HEK293T (cell line): ENCODE measurements at regions not wholly inside any gene's neighbourhood (a gene's known extent, or its start where the extent isn't known, plus 50 kb on each side); places are given as distances from the start of the nearest gene placed in this dataset.
A peak's percentile ranks its signal among the peaks of the same experiment; 100 is the strongest.

ENCODE experiments used
- CTCF ChIA-PET: fragments of 350-600 bp; formaldehyde crosslinking; extraction: SDS; loops from one replicate; lab custom pipeline; 2021; ENCODE audit warnings: antibody characterized with exemption, inconsistent platforms; lab: Yijun Ruan, JAX
- POLR2A ChIA-PET: fragments of 350-600 bp; formaldehyde crosslinking; extraction: SDS; loops from one replicate; lab custom pipeline; 2020; ENCODE audit warnings: antibody characterized with exemption, inconsistent platforms; lab: Yijun Ruan, JAX
- DNase-seq: peaks from one replicate; pipeline ENCODE4 v3.0.0; 2012; ENCODE audit warnings: mixed read lengths; ENCODE audit errors: extremely low spot score
- ARNT ChIP-seq: fragments of 450-650 bp; IDR thresholded peaks from 2 replicates; pipeline ENCODE4 v1.6.1; 2017; ENCODE audit warnings: mild to moderate bottlenecking
- BHLHE40 ChIP-seq: fragments of 450-650 bp; IDR thresholded peaks from 2 replicates; pipeline ENCODE4 v1.6.1; 2016; ENCODE audit warnings: mild to moderate bottlenecking, moderate library complexity, borderline replicate concordance
- CTBP1 ChIP-seq: fragments of 450-650 bp; IDR thresholded peaks from 2 replicates; pipeline ENCODE4 v1.6.1; 2016; ENCODE audit warnings: borderline replicate concordance
- ELF4 ChIP-seq: fragments of 450-650 bp; IDR thresholded peaks from 2 replicates; pipeline ENCODE4 v1.6.1; 2017; ENCODE audit warnings: antibody characterized with exemption
- FOXA1 ChIP-seq: fragments of 450-650 bp; IDR thresholded peaks from 2 replicates; pipeline ENCODE4 v1.6.1; 2016; ENCODE audit warnings: mild to moderate bottlenecking
- FOXK2 ChIP-seq: fragments of 450-650 bp; IDR thresholded peaks from 2 replicates; pipeline ENCODE4 v1.6.1; 2016; ENCODE audit warnings: mild to moderate bottlenecking
- FOXM1 ChIP-seq: fragments of 450-650 bp; IDR thresholded peaks from 2 replicates; pipeline ENCODE4 v1.6.1; 2017; ENCODE audit warnings: mild to moderate bottlenecking, borderline replicate concordance
- HDGF ChIP-seq: fragments of 450-650 bp; IDR thresholded peaks from 2 replicates; pipeline ENCODE4 v1.6.1; 2017; ENCODE audit warnings: antibody characterized with exemption, borderline replicate concordance
- L3MBTL2 ChIP-seq: fragments of 450-650 bp; conservative IDR thresholded peaks from 2 replicates; pipeline ENCODE4 v1.6.1; 2016; ENCODE audit warnings: mild to moderate bottlenecking
- LEF1 ChIP-seq: fragments of 450-650 bp; IDR thresholded peaks from 2 replicates; pipeline ENCODE4 v1.6.1; 2017; ENCODE audit warnings: mild to moderate bottlenecking, borderline replicate concordance
- NFRKB ChIP-seq: fragments of 450-650 bp; IDR thresholded peaks from 2 replicates; pipeline ENCODE4 v1.6.1; 2016; ENCODE audit warnings: mild to moderate bottlenecking, moderate library complexity
- SP1 ChIP-seq: fragments of 450-650 bp; IDR thresholded peaks from 2 replicates; pipeline ENCODE4 v1.6.1; 2017
- SUZ12 ChIP-seq: fragments of 450-650 bp; IDR thresholded peaks from 2 replicates; pipeline ENCODE4 v1.6.1; 2016; ENCODE audit warnings: mild to moderate bottlenecking
- TARDBP ChIP-seq: fragments of 450-650 bp; IDR thresholded peaks from 2 replicates; pipeline ENCODE4 v1.6.1; 2016
- ZNF384 ChIP-seq: fragments of 450-650 bp; IDR thresholded peaks from 2 replicates; pipeline ENCODE4 v1.6.1; 2016
- TF ChIP-seq, protein P1 (sequence below): fragments of 450-650 bp; IDR thresholded peaks from 2 replicates; pipeline ENCODE4 v1.6.1; 2016

DNA sequence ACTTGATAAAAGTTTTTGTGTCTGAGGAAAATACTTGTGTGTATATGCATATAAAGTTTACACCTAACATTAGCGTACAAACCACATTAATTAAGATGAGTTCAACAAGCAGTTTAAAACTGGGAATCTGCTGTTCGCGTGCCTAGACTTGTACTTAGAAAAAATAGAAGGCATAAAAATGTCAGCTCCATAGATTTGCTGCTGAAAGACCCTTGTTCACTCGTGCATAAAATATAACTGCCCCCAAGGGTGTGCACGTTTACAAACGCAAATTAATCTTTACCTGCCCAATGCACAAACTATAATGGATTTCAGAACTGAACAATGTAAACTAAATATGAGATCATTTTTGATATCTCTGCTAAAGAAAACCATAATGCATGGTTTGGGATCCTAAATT, 392.3 kb upstream of the ADGRL2 start:
- TF ChIP-seq CTBP1 (peak; percentile 22; the same call in 1 of the 2 replicates), ZNF384 (peak; percentile 39; the same call in 1 of the 2 replicates), FOXA1 (no peak), ARNT (peak; percentile 90), BHLHE40 (peak; percentile 43; the same call in 1 of the 2 replicates), FOXK2 (no peak), SUZ12 (no peak)
- TF ChIP-seq, protein P1, sequence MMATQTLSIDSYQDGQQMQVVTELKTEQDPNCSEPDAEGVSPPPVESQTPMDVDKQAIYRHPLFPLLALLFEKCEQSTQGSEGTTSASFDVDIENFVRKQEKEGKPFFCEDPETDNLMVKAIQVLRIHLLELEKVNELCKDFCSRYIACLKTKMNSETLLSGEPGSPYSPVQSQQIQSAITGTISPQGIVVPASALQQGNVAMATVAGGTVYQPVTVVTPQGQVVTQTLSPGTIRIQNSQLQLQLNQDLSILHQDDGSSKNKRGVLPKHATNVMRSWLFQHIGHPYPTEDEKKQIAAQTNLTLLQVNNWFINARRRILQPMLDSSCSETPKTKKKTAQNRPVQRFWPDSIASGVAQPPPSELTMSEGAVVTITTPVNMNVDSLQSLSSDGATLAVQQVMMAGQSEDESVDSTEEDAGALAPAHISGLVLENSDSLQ: peak; percentile 81
- DNase-seq: no peak
- ChIA-PET CTCF (interaction anchor here (0.5 to 0.9 kb wide), 3 partner anchors 142 to 903 kb away, joined by 3 to 6 read pairs (median 3); no protein-coding TSS in a partner anchor), POLR2A (interaction anchor here (1.5 kb wide), 1 partner anchor 392 kb away, joined by 3 read pairs; the partner anchor contains the start of gene ADGRL2)

DNA sequence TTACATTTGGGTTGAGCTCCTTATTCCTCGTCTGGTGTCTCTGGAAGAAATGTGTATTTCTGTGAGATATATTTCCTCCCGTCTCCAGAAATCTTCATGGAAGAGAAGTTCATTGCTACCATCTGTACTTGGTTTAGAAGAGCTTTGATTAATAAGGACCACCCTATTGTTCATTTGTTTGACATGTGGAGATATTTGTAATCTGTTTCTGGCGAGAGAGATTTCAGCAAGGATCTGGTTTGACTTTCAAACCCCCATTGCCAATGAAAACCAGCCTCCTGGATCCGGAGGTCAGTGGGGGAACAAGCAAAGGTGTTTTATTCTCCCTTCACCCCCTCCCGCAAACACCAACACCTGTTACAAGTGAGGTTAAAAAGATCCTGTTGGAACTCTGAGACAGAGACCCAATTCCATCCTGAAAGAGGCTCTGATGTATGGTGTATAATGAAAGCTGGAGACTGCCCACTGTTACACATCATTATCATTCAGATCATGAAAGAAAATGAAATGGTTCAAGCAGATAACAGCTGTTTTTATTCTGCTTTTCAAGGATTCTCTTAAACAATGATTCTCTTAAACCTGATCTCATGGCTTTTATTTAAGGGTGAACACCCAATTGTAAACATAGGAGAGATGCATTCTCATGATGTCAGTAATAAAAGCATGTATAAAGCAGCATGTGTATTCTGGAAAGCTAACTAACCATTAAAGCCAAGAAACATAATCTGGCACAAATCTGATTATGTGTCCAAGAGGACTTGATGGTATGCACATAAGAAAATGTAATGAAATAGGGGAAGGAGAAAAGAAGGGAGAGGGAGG, 393.5 kb upstream of the ADGRL2 start:
- no peak for DNase-seq
- no peak for TF ChIP-seq SP1
- no peak for TF ChIP-seq FOXM1
- TF ChIP-seq HDGF: no peak
- no peak for TF ChIP-seq FOXA1
- no peak for TF ChIP-seq FOXK2
- no peak for TF ChIP-seq ARNT
- TF ChIP-seq TARDBP: no peak
- TF ChIP-seq BHLHE40: no peak
- TF ChIP-seq, protein P1: no peak
- no peak for TF ChIP-seq SUZ12
- TF ChIP-seq ELF4: no peak
- no peak for TF ChIP-seq NFRKB
- TF ChIP-seq ZNF384: no peak
- TF ChIP-seq L3MBTL2: no peak
- TF ChIP-seq CTBP1: no peak
- TF ChIP-seq LEF1: no peak
- POLR2A ChIA-PET: no interaction called here
- CTCF ChIA-PET: no interaction called here

DNA sequence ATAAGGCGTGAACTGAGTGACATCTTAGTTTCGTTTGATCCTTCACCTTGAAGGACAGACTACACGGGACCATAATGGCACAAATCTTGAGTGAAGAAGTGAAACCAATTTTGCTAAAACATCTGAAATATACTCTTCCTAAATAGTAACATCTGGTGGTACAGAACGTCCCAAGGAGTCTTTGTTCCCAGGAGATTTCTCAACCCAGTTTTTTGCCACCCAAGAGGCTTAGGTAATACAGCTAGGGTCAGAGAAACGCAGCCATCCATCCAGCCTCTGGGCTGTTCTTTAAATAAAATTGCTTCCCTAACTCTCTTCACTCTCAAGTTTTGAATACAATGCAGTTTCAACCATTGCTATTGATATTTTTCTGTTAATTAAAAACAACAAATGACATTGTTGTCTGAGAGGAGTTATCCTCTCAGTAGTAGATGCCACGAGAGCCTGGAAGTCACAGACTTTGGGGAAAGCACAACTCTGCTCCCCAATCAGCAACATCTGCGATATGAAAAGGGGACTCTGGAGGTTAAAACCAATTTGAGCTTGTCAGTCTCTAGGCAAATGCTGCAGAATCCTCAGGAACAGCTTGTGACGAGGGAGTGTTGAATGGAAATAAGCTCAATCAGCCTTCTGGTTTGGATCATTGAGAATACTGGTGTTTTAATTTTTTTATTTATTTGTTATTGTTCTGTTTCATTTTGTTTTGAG, 394.3 kb upstream of the ADGRL2 start:
- no peak for TF ChIP-seq FOXK2
- TF ChIP-seq FOXA1: no peak
- TF ChIP-seq ELF4: no peak
- no peak for TF ChIP-seq SUZ12
- no peak for TF ChIP-seq LEF1
- TF ChIP-seq SP1: no peak
- no peak for TF ChIP-seq HDGF
- TF ChIP-seq TARDBP: no peak
- TF ChIP-seq, protein P1: no peak
- no peak for TF ChIP-seq ARNT
- no peak for TF ChIP-seq CTBP1
- TF ChIP-seq NFRKB: no peak
- TF ChIP-seq FOXM1: no peak
- no peak for TF ChIP-seq BHLHE40
- no peak for TF ChIP-seq L3MBTL2
- ChIA-PET POLR2A (no interaction called here), CTCF (no interaction called here)
- no peak for DNase-seq

DNA sequence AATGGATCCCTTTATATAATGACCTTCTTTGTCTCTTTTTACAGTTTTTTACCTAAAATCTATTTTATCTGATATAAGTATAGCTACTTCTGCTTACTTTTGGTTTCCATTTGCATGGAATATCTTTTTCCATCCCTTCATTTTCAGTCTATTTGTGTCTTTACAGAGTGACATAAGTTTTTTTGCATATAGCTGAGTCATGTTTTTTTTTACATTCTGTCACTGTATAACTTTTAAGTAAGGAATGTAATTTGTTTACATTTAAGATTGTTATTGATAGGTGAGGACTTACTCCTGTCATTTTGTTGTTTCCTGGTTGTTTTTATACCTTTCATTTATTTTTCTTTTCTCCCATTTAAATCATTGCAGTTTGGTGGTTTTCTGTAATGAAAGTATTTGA, 402.7 kb upstream of the ADGRL2 start:
- no peak for DNase-seq
- ChIA-PET POLR2A (no interaction called here), CTCF (no interaction called here)
- TF ChIP-seq SP1: no peak
- no peak for TF ChIP-seq CTBP1
- TF ChIP-seq HDGF: no peak
- TF ChIP-seq ELF4: no peak
- TF ChIP-seq L3MBTL2: no peak
- no peak for TF ChIP-seq FOXM1
- no peak for TF ChIP-seq BHLHE40
- TF ChIP-seq TARDBP: no peak
- no peak for TF ChIP-seq FOXK2
- TF ChIP-seq FOXA1: no peak

DNA sequence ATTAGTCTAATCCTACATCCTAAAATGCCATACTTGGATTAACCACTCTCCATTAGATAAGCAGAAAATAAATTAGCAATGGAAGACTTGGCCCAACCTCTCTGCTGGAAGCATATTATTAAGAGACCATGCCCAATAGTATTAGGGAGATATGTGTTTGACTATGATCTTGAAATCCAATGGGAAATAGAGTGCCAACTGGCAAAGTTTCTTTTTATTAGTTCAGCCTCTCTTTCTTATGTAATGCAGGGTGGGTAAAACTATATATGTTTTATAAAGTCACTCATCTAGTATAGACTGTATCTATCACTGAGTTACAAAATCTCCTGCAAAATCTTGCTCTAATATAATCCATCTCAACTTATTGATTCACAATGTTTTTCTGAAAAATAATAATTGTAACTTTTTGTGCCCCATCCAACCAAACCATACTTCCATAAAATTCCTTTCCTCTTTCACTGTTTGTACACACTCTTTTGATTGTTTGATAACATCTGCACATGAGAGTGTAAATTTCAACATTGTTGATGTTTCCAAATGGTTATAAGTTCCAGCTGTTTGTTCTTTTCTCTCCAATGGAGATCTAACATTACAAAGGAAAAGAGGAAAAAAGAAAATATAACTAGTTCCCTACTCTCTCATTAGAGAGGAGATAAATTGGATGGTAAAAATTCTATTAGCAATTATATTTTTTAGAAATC, 408.1 kb upstream of the ADGRL2 start:
- TF ChIP-seq HDGF (no peak), FOXA1 (no peak), L3MBTL2 (no peak), ELF4 (no peak)
- DNase-seq: no peak
- CTCF ChIA-PET: no interaction called here
- POLR2A ChIA-PET: no interaction called here
